ENCODE measurements at regions not wholly inside any gene's neighbourhood (a gene's known extent, or its start where the extent isn't known, plus 50 kb on each side); places are given as distances from the start of the nearest gene placed in this dataset.

GRCh38 chr20:20802328-20802727, 89.9 kb upstream of the RALGAPA2 start:
- no peak for TF ChIP-seq CTCF (IDR thresholded peaks at IDR 0.05)
- no peak for TF ChIP-seq JUN (IDR thresholded peaks at IDR 0.05)
- TF ChIP-seq MAZ (IDR thresholded peaks at IDR 0.05; ENCODE audit: borderline replicate concordance, low read depth, low read length): no peak
- no peak for TF ChIP-seq MYC (IDR thresholded peaks at IDR 0.05; ENCODE audit: borderline replicate concordance, low read length)
- no peak for TF ChIP-seq ZC3H11A (IDR thresholded peaks at IDR 0.05)
- TF ChIP-seq, protein P1, sequence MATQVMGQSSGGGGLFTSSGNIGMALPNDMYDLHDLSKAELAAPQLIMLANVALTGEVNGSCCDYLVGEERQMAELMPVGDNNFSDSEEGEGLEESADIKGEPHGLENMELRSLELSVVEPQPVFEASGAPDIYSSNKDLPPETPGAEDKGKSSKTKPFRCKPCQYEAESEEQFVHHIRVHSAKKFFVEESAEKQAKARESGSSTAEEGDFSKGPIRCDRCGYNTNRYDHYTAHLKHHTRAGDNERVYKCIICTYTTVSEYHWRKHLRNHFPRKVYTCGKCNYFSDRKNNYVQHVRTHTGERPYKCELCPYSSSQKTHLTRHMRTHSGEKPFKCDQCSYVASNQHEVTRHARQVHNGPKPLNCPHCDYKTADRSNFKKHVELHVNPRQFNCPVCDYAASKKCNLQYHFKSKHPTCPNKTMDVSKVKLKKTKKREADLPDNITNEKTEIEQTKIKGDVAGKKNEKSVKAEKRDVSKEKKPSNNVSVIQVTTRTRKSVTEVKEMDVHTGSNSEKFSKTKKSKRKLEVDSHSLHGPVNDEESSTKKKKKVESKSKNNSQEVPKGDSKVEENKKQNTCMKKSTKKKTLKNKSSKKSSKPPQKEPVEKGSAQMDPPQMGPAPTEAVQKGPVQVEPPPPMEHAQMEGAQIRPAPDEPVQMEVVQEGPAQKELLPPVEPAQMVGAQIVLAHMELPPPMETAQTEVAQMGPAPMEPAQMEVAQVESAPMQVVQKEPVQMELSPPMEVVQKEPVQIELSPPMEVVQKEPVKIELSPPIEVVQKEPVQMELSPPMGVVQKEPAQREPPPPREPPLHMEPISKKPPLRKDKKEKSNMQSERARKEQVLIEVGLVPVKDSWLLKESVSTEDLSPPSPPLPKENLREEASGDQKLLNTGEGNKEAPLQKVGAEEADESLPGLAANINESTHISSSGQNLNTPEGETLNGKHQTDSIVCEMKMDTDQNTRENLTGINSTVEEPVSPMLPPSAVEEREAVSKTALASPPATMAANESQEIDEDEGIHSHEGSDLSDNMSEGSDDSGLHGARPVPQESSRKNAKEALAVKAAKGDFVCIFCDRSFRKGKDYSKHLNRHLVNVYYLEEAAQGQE (IDR thresholded peaks at IDR 0.05): no peak
- no peak for TF ChIP-seq RCOR1 (IDR thresholded peaks at IDR 0.05; ENCODE audit: low read depth, low read length)
- TF ChIP-seq, protein P2, sequence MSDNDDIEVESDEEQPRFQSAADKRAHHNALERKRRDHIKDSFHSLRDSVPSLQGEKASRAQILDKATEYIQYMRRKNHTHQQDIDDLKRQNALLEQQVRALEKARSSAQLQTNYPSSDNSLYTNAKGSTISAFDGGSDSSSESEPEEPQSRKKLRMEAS (IDR thresholded peaks at IDR 0.05): no peak
